HG03103 (cell line): ENCODE measurements at regions not wholly inside any gene's neighbourhood (a gene's known extent, or its start where the extent isn't known, plus 50 kb on each side); places are given as distances from the start of the nearest gene placed in this dataset.

Experiments
- ATAC-seq: cut with Tn5 transposase; IDR thresholded peaks from one replicate; pipeline ENCODE4 v1.9.1; 2021; ENCODE audit warnings: low read depth; ENCODE audit not compliant: unreplicated experiment

- no peak for ATAC-seq
These were observed 72.8 kb upstream of the INTU start for GRCh38 chr4:127559981-127560380.

- ATAC-seq, result no peak
These were observed 72.0 kb upstream of the INTU start for GRCh38 chr4:127560755-127561154.

- ATAC-seq, result no peak
These were observed 58.1 kb upstream of the INTU start for GRCh38 chr4:127574643-127575042.

- ATAC-seq, result no peak
These were observed 56.9 kb upstream of the INTU start for GRCh38 chr4:127575888-127576287.

GRCh38 chr4:127578491-127578890 lies 54.3 kb upstream of the INTU start:
- no peak for ATAC-seq

- ATAC-seq, result no peak
These were observed 53.8 kb upstream of the INTU start for GRCh38 chr4:127578967-127579366.

GRCh38 chr4:127579821-127580220 lies 52.9 kb upstream of the INTU start:
- no peak for ATAC-seq

GRCh38 chr4:127580300-127580699 lies 52.5 kb upstream of the INTU start:
- ATAC-seq, result no peak

GRCh38 chr4:127580891-127581290 lies 51.9 kb upstream of the INTU start:
- ATAC-seq, result no peak
